ENCODE measurements at regions not wholly inside any gene's neighbourhood (a gene's known extent, or its start where the extent isn't known, plus 50 kb on each side); places are given as distances from the start of the nearest gene placed in this dataset.

DNA sequence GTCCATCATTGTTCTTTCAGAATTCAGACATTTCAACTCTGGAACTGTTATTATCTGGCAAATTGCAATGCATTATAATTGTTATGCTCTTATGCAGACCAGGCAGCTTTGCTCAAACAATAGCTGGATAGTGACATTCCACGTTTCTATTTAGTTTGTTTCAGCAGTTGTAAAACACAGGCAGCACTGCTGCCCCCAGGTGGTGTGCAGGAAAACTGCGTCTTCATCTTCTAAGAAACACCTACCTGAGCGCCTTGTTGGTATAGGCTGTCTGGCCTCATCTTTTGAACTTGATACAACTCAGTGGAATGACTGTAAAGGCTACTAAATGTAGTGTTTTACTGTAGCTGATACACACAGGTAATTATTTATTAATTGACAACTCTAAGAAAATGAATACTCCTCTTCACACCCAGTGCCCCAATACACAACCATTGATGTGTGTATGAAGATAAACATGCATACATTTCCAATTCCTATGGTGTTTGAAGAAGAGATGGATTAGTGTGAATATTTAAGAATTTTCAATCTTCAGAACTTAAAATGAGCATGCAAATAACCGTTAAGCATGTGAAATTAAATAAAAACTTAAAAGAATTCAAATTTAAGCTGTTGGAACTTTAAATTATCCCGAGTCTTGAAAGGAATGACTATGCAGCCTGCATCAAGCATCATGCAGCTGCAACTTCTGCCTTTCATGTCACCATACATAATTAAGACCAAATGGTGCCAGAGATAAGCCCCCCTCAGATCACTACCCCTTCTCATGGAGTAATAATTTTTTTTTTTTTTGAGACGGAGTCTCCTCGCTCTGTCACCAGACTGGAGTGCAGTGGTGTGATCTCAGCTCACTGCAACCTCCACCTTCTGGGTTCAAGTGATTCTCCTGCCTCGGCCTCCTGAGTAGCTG lies 85.6 kb downstream of the CD8B2 start:
- ChIA-PET POLR2A (no interaction called here), CTCF (interaction anchor here (2.1 kb wide), 1 partner anchor 9 kb away, joined by 11 read pairs; no protein-coding TSS in a partner anchor)

DNA sequence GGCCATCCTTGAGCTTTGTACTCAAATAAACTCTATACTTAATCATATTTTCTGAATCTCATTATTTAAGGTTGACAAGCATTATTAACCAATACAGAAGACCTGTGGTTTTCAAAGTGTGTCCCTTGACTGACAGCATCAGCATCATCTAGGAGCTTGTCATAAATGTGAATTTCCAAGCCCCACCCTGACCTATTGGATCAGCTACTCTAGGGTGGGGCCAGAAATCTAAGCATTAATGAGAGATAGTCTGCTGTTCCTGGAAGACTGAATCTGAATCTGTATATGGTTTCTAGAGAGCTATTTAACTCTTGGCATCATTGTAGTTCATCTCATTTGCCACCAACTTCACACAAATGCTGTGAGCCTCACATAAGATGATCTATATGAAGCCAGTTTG lies 86.6 kb downstream of the CD8B2 start:
- ChIA-PET POLR2A (no interaction called here), CTCF (interaction anchor here (2.1 kb wide), 1 partner anchor 8 kb away, joined by 11 read pairs; no protein-coding TSS in a partner anchor)

GRCh38 chr2:106575955-106576354 lies 88.8 kb downstream of the CD8B2 start:
- ChIA-PET CTCF (no interaction called here), POLR2A (no interaction called here)

DNA sequence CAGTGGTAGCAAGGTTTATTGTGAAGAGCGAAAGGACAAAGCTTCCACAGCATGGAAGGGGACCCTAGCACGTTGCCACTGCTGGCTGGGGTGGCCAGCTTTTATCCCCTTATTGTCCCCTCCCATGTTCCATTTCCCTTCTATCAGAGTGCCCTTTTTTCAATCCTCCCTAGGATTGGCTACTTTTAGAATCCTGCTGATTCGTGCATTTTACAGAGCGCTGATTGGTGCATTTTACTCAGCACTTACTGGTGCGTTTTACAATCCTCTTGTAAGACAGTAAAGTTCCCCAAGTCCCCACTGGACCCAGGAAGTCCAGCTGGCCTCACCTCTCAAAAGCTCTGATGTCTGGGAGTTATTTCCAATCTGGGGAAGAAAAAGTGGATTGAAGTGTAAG lies 90.1 kb downstream of the CD8B2 start:
- POLR2A ChIA-PET, result no interaction called here

GRCh38 chr2:106579750-106580197 lies 92.6 kb downstream of the CD8B2 start:
- POLR2A ChIA-PET, result no interaction called here
- CTCF ChIA-PET, result no interaction called here

More for the DNA sequence above, 90.1 kb downstream of the CD8B2 start:
- CTCF ChIA-PET, result no interaction called here

- ChIA-PET CTCF (no interaction called here), POLR2A (no interaction called here)
Observed at GRCh38 chr2:106580241-106580640, 93.1 kb downstream of the CD8B2 start.

DNA sequence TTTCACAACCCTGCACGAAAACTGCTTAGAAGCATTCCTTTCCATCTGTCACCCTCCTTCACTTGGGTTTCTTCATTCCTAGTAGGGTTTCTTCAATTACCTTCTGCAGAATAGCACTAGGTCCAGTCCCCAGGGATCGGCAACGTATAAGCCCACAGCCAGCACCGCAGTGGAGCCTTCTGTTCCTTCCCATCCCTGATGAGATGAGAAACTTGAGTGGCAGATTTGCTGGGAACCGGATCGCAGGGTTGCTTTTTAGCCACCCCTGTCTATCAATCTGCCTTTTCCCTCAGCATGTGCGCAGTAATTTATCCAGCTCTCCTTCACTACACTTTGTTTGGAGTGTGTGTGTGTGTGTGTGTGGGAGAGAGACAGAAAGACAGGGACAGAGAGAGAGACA lies 94.2 kb downstream of the CD8B2 start:
- CTCF ChIA-PET, result interaction anchor here (1.6 kb wide), 1 partner anchor 8 kb away, joined by 11 read pairs; no protein-coding TSS in a partner anchor
- POLR2A ChIA-PET, result no interaction called here

GRCh38 chr2:106581755-106582147 lies 94.6 kb downstream of the CD8B2 start:
- POLR2A ChIA-PET, result no interaction called here
- CTCF ChIA-PET, result interaction anchor here (0.6 to 1.6 kb wide), 8 partner anchors 9 to 1789 kb away, joined by 3 to 11 read pairs (median 4); no protein-coding TSS in a partner anchor

GRCh38 chr2:106582148-106583143 lies 95.3 kb downstream of the CD8B2 start:
- ChIA-PET CTCF (interaction anchor here (0.6 to 1.6 kb wide), 10 partner anchors 9 to 1789 kb away, joined by 3 to 11 read pairs (median 4); no protein-coding TSS in a partner anchor), POLR2A (interaction anchor here (0.7 kb wide), 1 partner anchor 520 kb away, joined by 4 read pairs; no protein-coding TSS in a partner anchor)

DNA sequence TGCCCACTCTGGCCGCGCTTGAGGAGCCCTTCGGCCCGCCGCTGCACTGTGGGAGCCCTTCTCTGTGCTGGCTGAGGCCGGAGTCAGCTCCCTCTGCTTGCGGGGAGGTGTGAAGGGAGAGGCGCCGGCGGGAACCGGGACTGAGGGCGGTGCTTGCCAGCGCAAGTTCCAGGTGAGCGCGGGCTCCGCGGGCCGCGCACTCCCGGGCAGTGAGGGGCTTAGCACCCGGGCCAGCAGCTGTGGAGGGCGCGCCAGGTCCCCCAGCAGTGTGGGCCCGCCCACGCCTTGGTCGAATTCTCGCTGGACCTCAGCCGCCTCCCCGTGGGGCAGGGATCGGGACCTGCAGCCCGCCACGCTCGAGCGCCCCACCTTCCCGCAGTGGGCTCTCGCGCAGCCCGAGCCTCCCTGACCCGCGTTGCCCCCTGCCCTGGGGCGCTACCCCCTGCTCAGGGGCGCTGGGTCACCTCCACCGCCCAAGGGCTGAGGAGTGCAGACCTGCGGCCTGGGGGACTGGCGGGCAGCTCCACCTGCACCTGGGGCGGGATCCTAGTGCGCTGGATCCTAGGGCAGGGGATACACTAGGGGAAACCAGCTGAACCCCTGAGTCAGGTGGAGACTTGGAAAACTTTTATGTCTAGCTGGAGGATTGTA lies 97.3 kb downstream of the CD8B2 start:
- ChIA-PET CTCF (no interaction called here), POLR2A (no interaction called here)

- POLR2A ChIA-PET, result no interaction called here
- CTCF ChIA-PET, result interaction anchor here (2.3 kb wide), 1 partner anchor 14 kb away, joined by 6 read pairs; no protein-coding TSS in a partner anchor
Observed at GRCh38 chr2:106596844-106597243, 109.7 kb downstream of the CD8B2 start.

DNA sequence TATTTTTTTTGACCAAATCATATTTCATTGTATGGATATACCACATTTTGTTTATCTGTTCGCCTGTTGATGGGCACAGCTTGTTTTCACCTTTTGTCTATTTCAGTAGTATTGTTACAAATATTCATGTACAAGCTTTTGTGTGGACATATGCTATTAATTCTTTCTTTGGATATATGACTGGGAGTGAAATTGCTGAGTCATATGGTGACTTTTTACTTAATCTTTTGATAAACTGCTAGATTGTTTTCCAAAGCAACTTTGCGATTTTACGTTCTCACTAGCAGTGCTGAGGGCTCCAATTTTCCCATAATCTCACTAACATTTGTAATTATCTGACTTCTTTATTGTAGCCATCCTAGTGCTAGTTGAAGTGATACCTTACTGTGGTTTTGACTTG lies 112.4 kb downstream of the CD8B2 start:
- POLR2A ChIA-PET, result no interaction called here
- CTCF ChIA-PET, result no interaction called here

DNA sequence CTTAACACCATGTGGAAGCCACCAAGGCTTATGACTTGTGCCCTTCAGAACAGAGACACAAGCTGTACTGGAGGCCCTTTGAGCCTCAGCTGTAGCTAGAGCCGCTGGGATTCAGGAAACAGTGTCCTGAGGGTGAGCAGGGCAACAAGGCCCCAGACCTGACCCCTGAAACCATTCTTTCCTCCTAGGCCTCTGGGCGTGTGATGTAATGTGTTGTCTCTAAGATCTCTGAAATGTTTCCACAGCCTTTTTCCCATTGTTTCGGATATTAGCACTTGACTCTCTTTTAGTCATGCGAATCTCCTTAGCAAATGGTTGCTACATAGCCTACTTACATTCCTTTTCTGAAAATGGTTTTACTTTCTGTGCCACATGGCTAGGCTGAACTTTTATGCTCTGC lies 114.9 kb downstream of the CD8B2 start:
- ChIA-PET POLR2A (no interaction called here), CTCF (no interaction called here)

GRCh38 chr2:106606652-106607051 lies 119.5 kb downstream of the CD8B2 start:
- POLR2A ChIA-PET, result no interaction called here
- CTCF ChIA-PET, result no interaction called here

- POLR2A ChIA-PET, result no interaction called here
- CTCF ChIA-PET, result no interaction called here
Observed at GRCh38 chr2:106607371-106607770, 120.2 kb downstream of the CD8B2 start.

DNA sequence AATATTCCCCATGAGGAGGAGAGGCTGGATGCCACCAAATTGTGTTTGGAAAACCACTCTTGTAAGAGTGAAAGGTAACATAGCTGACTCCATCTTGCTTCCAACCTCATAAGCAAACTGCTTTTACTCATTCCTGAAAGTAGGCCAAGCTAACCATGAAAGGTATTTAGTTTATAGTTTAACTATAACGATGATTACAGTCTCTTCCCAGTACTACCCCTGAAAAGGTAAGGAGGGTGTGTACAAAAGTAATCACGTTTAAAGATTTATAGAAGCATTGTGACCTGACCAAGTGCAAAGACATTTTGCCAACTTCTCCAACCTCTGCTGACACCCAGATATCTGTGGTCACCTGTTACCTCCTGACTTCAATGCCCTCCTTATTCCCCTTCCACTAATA lies 122.6 kb downstream of the CD8B2 start:
- ChIA-PET POLR2A (no interaction called here), CTCF (no interaction called here)

DNA sequence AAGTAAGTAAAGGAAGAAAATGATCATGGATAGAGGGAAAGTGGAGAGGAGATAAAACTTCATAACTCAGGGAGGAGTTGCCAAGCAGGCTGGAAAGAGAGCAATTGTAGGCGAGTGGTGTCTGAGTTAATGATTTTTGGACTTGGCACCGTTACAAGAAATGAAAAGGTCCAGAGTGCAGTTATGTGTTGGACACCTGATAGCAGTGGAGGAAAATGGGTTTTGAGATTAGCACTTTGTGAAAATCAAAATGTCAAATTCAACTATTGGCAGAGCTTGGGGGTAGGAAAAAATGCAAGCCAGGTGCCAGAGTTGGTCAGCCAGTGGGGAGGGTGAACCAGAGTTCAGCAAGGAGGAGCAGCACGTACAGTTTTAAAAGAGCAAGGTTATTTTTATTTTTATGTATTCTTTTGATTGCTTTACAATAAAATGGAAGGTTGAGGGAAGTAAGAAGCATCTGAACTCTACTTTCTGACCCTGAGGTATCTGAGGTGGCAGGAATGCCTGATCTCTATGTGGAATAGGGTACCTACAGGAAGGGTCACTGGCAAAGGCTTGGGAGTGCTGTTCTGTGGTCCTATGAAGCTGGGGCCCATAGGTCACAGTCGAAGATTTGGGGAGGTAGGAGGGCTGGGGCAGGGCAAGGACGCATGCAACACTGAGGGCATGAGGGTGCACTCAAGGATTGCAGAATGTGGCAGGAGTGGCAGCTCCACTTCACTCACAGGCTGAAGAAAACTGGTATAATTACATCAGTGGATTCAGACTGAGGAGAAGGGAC lies 127.5 kb downstream of the CD8B2 start:
- ChIA-PET CTCF (interaction anchor here (0.6 kb wide), 1 partner anchor 294 kb away, joined by 3 read pairs; no protein-coding TSS in a partner anchor), POLR2A (no interaction called here)

DNA sequence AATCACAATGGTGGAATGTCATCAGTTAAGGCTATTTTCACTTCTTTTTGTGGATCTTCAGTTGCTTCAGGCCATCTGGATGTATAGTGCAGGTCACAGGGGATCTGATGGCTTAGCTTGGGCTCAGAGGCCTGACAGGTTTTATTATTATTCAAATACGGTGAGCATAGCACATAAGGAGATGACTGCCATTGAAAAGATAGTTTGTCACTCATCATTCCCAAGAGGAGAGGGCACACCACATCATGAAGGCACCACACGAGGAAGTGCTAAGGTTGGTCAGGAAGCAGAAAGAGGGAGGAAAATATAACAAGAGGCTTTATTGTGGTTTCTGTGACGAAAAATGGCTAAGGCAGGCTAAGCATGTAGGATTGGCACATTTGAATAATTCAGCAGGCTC lies 131.4 kb downstream of the CD8B2 start:
- CTCF ChIA-PET, result no interaction called here
- POLR2A ChIA-PET, result no interaction called here

GRCh38 chr2:106623456-106623855 lies 136.3 kb downstream of the CD8B2 start:
- ChIA-PET CTCF (no interaction called here), POLR2A (no interaction called here)

Measured in activated CD8-positive, alpha-beta memory T cell treated with anti-CD3 and anti-CD28 coated beads for 36 hours (primary cell).